ENCODE measurements at regions not wholly inside any gene's neighbourhood (a gene's known extent, or its start where the extent isn't known, plus 50 kb on each side); places are given as distances from the start of the nearest gene placed in this dataset.

DNA sequence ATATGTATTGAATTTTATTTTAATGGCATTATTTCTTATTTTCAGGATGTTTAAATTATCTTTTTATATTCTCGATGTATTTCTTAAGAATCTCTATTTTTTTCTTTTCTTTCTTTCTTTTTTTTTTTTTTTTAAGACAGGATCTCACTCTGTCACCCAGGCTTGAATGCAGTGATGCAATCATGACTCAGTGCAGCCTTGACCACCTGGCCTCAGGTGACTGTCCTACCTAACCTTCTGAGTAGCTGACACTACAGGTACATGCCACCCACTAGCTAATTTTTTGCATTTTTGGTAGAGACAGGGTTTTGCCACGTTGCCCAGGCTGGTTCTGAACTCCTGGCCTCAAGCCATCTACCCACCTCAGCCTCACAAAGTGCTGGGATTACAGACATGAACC is 143.8 kb upstream of the LAMA2 start:
- intact Hi-C loops (cut with micrococcal nuclease) (no loop called here), in situ Hi-C loops (cut with MboI) (no loop called here)
- Histone ChIP-seq H3K4me3 (no peak overlapping the region), H3K27me3 (ENCODE audit: control insufficient read depth in 2 of 2, insufficient read depth in 2 of 2, low read length in 2 of 2) (no peaks in the 10 kb centered on the region), H3K9me3 (replicated peaks; ENCODE audit: control insufficient read depth, insufficient read depth, low read depth, low read length) (no peaks in the 10 kb centered on the region; the same call in 1 of the 2 replicates), H3K27ac (ENCODE audit: extremely low read depth, low read depth, low read length) (no peak overlapping the region), H2AFZ (ENCODE audit: low read depth, low read length) (no peak overlapping the region), H3K79me2 (ENCODE audit: control insufficient read depth, insufficient read depth, low read length) (no peaks in the 10 kb centered on the region), H4K20me1 (replicated peaks; ENCODE audit: control insufficient read depth, insufficient read depth, low read length) (no peaks in the 10 kb centered on the region), H3K36me3 (ENCODE audit: control insufficient read depth, insufficient read depth, low read length) (no peaks in the 10 kb centered on the region), H3K9ac (ENCODE audit: insufficient read depth in 1 of 2, low read depth in 2 of 2, low read length in 2 of 2) (no peak overlapping the region), H3K4me2 (ENCODE audit: insufficient read depth, low read length) (no peak overlapping the region), H3K9me1 (ENCODE audit: control insufficient read depth, insufficient read depth, low read length) (no peaks in the 10 kb centered on the region), H3K4me1 (replicated peaks in 1 of 2; ENCODE audit: control insufficient read depth in 2 of 2, insufficient read depth in 2 of 2, low read length in 2 of 2) (no peaks in the 10 kb centered on the region)
- ATAC-seq (no peak), DNase-seq (ENCODE audit: extremely low read depth in 1 of 4, low spot score in 3 of 4) (no peak), FAIRE-seq (no peak)
- TF ChIP-seq MTA3 (IDR thresholded peaks at IDR 0.05; ENCODE audit: borderline replicate concordance) (no peak), ZNF143 (CRISPR knock-in tag; IDR thresholded peaks at IDR 0.05) (no peak), MTA2 (IDR thresholded peaks at IDR 0.05; ENCODE audit: low read depth) (no peak), XRCC4 (IDR thresholded peaks at IDR 0.05; ENCODE audit: extremely low read depth, insufficient read depth, insufficient read length) (no peak), RAD21 (CRISPR knock-in tag; conservative IDR thresholded peaks at IDR 0.05 in 1 of 2, IDR thresholded peaks at IDR 0.05 in 1 of 2) (no peak), YBX1 (IDR thresholded peaks at IDR 0.05) (no peak), ETS2 (tag; IDR thresholded peaks at IDR 0.05; ENCODE audit: borderline replicate concordance, poor library complexity, severe bottlenecking) (no peak), DPF2 (IDR thresholded peaks at IDR 0.05) (no peak)
- TF ChIP-seq, protein P1, sequence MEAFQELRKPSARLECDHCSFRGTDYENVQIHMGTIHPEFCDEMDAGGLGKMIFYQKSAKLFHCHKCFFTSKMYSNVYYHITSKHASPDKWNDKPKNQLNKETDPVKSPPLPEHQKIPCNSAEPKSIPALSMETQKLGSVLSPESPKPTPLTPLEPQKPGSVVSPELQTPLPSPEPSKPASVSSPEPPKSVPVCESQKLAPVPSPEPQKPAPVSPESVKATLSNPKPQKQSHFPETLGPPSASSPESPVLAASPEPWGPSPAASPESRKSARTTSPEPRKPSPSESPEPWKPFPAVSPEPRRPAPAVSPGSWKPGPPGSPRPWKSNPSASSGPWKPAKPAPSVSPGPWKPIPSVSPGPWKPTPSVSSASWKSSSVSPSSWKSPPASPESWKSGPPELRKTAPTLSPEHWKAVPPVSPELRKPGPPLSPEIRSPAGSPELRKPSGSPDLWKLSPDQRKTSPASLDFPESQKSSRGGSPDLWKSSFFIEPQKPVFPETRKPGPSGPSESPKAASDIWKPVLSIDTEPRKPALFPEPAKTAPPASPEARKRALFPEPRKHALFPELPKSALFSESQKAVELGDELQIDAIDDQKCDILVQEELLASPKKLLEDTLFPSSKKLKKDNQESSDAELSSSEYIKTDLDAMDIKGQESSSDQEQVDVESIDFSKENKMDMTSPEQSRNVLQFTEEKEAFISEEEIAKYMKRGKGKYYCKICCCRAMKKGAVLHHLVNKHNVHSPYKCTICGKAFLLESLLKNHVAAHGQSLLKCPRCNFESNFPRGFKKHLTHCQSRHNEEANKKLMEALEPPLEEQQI (IDR thresholded peaks at IDR 0.05), result no peak
- TF ChIP-seq, protein P2, sequence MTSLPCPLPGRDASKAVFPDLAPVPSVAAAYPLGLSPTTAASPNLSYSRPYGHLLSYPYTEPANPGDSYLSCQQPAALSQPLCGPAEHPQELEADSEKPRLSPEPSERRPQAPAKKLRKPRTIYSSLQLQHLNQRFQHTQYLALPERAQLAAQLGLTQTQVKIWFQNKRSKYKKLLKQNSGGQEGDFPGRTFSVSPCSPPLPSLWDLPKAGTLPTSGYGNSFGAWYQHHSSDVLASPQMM (CRISPR knock-in tag; IDR thresholded peaks at IDR 0.05), result no peak
- BruUV-seq (replicated peaks), result no TSS peak
- ChIA-PET CTCF (ENCODE audit: low intra/inter-chr PET ratio) (no interaction called here), POLR2A (no interaction called here)
- whole genome bisulfite sequencing (ENCODE audit: insufficient coverage, low coverage, missing lambda C conversion rate), result 0% methylated on average over 2 of the region's 2 CpGs
